NCI-H345 treated with DMSO at 0.1 percent for 48 hours (cell line): ENCODE measurements at regions not wholly inside any gene's neighbourhood (a gene's known extent, or its start where the extent isn't known, plus 50 kb on each side); places are given as distances from the start of the nearest gene placed in this dataset.

Experiments used
- DNase-seq: peaks from one replicate; lab custom pipeline; 2025; ENCODE audit not compliant: unreplicated experiment; lab: John Stamatoyannopoulos, UW

DNA sequence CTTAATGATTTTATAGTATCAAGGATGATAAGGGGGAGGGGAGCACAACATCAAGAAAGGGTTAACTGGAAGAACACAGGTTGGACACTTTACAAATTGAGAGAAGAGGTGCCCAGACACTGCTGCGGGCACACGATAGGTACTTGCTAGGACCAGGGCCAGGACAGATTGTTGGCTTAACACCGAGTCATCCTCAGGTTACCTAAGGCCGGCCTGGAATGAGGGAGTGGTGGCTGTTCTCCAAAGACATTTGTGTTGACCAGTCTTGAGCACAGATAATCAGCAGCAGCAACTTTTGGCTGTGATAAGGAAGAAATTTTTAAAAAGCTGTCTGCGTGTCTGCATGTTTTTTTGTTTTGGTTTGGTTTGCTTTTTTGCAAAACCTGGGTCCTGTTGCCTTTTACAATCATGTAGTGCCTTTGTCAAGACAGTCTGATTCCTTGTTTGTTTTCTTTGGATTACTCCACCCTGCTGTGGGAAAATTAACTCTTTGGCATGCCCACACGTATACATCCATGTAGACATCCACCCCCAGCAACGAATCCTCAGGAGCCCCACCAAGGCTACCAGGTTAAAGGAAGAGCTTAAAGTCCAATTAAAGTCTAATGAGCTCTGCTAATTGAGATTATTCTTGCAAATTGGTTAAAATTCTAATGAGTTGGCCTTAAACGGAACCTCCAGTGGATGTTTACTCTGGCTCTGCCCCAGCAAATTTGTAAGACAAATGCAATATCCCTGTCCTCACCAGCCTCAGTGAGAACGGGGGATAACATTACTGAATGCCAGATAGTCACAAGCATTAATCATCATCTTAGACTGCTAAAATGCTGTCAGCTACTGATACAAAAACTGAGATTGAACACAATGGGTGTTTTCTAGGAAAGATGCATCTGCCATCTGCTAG is 382.3 kb downstream of the ACTL7B start:
- peak; percentile 21 for DNase-seq

DNA sequence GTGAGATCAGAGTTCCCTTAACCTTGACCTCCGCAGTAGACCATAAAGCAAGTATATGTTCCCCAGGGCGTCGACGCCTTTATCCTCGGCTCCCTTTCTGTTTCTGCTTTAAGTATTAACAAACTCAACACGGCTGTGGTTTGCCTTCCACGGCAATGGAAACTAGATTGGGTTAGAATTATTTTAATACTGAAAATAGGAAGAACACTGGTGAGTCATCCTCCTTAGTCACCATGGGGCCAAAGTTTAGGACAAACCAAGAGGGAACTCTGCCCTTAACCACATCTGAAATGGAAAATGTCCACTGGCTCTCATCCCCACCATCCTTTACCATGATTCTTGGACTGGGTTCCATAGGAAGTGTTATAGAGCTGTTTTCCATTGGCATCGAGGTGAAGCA is 386.1 kb downstream of the ACTL7B start:
- no peak for DNase-seq

DNA sequence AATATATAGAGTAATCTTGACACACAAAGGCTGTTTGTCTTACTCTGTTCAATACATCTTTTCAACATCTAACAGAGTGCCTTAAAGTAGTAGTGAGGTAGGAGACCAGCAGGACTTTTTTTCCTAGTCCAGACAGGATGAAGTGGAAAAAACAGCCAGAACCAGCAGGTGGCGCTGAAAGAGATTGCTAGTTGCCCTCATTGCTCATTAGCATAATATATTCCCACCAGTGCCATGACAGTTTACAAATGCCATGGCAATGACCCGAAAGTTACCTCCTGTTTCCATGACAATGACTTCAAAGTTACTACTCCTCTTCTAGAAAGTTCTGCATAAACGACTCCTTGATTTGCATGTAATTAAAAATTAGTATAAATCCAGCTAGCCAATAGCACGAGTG is 387.4 kb downstream of the ACTL7B start:
- DNase-seq, result no peak

DNA sequence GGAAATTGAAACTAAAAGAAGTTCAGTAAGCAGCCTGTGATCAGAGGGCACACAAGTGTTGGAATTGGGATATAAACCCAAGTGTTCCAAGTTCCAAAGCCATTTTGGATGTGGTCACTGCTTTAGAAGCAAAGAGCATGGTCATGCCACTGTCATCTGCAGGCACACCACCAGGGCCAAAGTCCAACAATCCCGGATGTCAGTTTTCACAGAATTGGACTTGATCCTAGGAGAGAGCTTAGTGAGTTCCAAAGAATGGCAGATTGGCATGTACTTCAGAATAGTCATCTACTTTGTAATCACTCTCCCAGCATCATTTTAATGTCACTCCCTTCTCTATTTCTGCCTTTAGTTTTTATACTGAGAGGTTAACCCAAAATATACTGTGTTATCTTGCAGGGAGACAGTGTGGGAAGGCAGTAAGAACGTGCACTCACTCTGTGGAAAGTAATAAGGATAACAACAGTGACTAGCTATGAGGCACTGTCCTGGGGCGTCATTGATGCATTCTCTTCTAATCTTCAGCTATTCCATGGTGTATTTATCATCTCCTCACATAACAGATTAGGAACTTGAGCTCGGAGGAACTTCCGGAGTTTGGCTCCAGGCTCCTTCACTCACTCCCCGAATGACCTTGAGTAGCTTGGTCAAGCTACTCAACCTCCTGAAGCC is 388.0 kb downstream of the ACTL7B start:
- no peak for DNase-seq

DNA sequence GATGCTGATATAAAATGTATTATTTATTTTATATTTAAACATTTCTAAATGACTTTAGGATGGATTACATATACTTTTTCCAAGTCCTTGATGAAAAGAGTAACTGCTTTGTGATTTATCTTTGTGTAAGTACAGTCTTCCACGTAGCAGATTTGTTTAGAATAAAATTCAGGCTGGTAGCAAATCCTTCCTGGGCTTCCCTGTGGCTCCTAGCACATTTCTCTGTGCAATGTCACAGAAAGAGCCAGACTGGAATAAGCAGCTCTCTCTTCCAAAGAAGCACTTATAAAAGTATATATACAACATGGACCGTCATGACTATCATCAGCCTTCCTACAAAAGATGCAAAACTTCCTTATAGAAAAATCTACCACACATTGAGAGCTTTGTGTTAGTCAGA is 388.6 kb downstream of the ACTL7B start:
- no peak for DNase-seq

DNA sequence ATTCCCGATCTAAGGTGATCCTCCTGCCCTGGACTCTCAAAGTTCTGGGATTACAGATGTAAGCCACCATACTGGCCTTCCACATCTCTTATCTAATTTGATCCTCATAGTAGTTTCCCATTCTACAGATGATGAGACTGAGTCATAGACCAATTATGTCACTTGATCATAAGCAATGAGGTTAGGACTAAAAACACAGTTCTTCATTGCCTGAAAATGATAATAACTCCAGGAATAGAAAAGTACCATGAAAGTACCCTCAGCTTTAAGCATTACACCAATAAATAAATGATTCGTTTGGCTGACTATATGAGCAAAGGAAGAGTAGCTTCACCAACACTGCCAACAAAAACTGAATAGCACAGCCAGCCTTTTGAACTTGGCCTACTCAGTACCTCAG is 389.5 kb downstream of the ACTL7B start:
- no peak for DNase-seq

DNA sequence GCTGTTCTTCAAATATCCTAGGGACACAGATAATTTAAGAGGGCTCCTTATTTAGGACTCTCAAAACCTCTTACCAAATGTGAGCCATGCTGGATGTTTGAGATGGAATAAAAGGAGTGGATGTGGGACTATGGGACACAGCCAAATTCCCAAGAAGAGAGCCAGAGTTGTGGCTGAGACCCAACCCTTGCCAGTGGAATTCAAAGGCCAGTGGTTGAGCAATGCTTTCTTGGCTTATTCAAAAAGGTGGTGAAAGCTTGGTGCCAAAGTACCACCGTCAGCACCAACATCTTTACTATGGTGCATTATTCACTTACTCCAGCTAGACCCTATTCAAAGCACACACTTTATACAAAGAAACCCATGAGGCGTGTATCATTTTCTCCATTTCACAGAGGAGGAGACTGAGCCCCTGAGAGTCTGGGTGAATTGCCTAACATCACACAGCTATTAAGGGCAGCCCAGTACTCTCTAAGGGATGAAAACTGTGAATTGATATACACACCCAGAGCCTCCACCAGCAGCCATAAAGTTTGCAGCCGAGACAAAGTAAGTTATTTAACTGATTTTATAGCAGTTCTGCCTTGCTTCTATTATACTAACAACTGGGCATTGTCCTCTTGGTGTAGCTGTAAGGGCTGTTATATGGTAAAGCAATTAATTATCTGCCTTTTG is 391.7 kb downstream of the ACTL7B start:
- DNase-seq, result no peak

DNA sequence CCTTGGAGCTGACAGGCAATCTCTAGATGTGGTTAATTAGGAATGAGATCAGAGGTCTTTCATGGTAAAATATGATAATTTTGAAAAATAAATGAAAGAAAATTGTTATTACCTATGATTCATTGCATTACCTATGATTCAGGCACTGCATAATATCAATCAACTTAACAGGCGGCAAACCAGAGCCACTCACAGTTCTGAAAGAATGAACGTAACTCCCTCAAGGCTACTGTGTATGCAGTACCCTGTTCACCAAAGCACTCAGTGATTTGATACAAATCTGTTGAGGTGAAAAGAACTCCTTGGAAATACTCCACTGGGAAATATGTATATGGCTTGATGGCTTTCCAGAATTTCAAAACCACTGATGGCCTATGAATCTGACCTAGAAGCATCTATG is 398.9 kb downstream of the ACTL7B start:
- DNase-seq, result no peak

DNA sequence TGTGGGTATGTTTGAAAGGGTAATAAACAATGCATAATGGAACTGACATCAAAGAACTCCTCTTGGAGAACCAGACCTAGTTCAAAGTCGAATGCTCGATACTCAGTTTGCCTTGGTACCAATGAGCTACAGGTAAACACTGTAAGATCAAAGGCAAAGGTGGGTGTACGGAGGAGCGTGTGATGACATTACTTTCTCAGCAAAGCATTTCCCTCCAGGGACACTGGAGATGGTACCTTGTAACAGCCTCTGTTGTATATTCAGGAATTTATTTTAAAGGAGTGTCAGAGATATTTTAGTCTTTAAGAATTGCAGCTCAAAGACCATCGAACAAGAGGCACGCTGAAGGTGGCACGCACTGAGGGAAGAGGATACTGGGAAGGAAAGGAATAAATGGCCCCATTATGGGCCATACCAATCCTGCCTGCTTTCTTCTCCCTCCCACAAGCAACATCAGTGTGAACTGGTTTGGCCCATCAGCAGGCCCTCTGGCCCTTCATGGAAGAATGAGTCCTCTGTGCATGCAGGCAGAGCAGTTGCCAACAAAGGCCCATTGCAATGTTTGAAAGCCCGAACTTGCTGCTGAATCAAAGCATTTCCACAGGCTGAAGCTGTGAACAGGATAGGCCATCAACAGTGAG is 410.2 kb downstream of the ACTL7B start:
- no peak for DNase-seq

DNA sequence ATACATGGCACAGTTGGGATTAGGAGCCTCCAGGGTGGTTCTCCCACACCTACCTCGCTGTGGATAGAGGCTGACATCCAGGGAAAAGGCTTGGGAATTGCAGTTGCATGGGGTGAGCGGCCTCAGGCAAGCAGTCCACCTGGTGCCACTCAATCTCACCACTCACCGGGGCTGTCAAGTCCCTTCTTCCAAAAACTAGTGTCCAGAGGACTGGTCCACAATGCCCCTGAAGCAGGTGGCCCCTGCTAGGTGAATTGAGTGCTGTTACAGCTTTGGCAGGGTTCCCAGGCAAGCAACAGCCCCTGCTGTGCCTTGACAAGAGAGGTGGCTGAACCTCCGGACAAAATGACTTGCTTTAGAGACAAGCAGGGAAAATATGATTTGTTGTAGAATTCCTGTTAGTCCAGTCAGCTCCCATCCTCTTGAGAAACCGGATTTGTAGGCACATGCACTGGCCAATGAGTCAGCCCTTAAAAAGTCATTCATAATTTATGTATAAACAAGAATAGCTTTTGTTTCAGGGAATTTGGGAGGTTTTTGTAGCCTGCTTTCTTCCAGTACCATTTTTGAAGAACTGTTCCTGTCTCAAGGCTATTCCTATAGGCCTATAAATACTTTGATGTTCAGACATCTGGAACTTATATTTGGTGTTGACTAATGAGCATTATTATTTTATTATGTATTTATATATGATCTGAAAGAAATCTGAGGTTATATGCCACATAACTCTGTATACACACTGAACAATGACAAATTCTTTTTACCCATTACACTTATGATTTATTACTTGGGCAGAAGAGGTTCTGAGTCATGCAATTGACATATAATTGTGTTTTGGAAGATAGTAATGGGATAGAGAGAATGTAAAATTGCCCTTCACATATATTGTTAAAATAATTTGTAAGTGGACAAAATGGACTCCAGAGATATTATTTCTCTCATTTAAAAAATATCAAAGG is 411.1 kb downstream of the ACTL7B start:
- peak; percentile 93 for DNase-seq

DNA sequence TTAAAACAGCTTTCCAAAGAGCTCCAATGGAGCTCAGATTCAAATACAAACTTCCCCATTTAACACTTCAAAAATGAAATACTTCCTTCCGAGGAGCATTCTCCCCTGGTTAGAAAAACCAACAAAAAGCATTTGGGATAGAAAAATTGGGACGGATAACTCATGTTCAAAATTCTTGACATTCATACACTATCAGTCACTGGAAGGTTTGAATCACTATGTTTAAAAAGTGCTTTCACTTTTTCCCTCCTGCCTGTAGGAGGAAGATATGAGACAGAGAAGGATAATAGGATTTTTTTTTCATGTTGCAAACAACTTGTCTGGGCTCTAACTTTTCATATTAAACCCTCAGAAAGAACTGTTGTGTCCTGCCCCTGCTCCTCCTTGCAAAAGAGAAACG is 412.0 kb downstream of the ACTL7B start:
- DNase-seq, result no peak

DNA sequence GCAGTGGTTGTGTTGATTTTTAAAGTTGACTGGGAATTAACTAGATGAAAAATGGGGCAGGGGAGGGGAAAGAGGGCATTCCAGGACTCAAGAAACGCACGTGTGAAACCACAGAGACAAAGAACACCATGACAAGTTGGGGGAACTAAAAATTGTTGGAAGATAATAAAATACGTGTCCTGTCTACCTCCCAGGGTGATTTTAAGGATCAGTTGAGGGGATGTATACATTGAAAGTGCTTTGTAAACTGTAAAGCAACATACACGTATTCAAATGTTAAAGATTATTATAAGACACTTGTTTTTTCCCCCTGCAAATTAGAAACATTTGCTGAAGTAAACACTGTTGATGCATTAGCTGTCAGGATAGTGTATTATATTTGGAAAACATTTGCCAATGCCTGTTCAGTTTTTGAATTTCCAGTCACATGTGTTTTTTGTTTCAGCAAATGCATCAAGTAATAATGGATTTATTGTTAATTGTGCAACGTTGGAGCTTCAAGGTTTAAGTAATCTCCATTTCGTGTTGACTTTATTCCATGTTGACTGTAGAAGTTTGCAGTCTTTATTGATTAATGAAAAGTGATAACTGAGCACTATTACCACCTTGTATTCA is 412.7 kb downstream of the ACTL7B start:
- no peak for DNase-seq

DNA sequence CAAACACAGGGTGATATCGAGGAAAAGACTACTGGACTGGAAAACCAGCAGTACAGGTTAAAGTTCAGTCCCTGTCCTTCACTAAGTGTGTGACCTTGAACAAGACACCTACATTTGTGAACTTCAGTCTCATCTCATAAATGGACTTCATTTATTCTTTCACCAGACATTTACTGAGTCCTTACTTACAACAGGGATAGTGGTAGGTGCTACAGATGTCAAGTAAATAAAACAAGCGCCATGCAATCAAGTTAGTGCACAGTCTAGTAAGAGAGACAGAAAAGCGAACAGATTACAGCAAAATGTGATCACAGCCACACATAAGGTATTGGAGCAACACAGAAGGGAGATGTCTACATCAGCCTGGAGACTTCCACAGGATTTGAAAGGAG is 413.2 kb downstream of the ACTL7B start:
- DNase-seq, result no peak

DNA sequence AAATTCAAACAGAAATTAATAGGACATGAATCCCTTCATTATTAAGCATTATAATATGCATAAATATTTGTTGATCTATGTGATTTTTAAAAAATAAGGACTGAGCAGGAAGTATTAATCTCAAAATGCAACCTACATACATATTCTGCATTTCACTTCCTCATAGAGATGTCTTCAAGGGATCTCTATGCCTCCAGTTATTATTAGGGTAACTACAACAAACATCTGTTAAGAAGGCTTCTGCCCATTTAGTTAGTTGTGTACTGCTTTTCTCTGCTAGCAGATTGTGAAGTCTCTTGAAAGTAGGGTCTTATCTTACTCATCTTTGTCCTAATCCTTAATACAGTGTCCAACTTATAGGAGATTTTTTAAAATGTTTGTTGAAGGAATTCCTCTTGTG is 414.1 kb downstream of the ACTL7B start:
- no peak for DNase-seq

DNA sequence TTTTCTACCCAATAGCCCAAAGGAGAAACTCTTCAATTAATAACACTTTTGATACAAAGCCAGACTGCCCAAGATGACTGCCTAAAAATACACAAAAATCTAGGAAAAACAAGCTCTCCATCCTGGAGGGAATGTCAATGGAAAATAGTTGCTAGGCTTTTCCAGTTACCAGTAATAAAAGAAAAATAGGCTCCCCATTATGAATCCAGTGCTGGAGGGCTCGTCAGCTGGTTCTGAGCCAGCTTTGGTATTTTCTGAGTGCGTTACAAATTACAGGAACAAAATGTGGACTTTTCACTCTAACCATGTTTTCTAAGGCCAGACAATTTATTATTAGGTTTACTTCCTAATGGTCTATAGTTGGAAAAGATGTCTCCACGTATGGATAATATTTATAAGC is 414.5 kb downstream of the ACTL7B start:
- DNase-seq, result no peak

DNA sequence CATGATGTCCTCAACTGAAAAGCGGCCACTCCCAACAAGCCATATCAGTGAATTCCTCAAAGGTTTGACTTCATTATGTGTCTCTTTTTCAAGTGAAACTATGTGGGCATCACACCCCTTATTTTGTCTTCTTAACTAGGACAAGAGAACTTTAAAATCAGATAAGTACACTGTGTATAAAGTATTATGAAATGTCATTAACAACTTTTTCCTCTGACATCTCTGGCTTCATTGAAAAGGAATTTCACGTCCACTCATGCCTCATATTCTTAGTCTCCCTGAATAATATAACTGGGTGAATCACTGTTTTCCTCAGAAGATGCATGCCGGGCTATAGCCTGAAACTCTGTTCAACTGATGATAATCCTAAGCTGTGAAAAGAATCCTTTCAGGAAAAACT is 415.8 kb downstream of the ACTL7B start:
- no peak for DNase-seq

DNA sequence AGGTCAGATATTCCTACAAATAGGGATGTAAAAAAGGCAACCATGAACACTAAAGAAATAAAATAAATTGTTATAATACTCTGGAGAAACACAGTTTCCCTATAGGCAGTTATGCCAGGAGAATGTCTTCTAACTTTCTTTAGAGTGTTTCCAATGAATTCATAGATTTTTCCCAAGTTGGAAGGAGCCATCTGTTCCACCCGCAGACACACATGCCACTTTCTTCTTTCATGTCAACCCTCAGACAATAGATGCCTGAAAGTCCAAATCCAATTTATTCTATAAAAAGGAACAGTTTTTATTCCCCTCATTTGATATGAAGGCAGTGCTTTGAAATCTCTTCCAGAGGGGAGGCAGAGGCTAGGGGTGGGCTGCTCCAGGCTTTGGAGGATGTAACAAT is 418.1 kb downstream of the ACTL7B start:
- DNase-seq, result no peak

DNA sequence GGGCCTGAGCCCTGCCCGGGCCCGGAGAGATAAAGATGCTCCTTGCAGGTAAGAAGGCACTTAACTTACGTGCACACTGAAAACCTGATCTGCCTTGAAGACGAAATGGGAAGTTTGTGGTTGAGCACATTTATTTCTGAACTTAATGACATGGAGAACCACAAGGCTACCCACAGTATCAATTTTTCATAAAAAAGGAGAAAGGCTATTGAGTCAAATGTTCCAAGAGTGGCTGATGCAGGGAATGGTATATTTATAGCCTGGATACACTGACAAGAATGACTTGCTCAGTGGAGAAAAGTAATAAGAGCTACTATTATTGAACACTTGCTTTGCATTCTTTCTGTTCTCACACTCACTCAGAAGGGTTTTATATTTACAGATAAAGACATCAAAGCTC is 419.3 kb downstream of the ACTL7B start:
- DNase-seq, result no peak

DNA sequence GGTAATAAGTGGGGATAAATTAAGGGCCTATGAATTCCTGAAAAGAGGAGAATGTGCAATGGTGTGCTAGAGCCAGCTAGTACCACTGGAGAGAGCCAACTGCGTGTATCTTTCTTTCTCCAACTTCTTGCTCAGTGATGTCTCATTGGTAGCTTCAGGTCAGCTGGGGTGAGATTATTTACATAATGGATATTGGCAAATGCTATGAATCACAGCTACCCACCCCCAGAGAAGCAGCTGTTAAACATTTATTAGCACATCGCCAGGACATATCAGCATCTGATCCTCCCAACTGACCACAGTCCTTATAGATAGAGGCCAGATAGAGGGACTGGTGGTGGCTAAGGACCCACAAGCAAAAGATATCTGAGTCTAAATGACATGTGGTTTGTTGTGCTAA is 421.3 kb downstream of the ACTL7B start:
- DNase-seq, result no peak

DNA sequence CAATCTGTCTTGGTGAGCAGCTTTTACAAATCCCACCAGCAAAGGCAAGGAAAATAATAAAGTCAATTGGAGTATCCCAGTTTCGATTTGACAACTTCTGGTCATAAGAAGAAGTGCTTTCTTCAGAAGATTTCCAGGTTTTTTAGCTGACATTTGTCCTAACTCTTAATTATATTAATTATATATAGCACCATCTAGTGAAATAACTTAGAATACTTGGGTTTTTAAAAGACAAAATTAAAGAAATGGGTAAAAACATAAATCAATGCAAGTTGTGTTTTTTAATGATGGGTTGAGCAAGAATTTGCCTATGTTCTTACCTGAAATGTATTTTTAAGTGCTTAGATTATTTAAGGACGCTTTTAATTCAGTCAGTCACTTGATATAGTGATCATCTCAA is 421.8 kb downstream of the ACTL7B start:
- DNase-seq, result no peak
